Ishikawa (cell line): ENCODE measurements at regions not wholly inside any gene's neighbourhood (a gene's known extent, or its start where the extent isn't known, plus 50 kb on each side); places are given as distances from the start of the nearest gene placed in this dataset.

ENCODE experiments used
- CEBPB ChIP-seq: IDR thresholded peaks from 2 replicates; pipeline ENCODE4 v1.6.1; 2012
- CREB1 ChIP-seq: IDR thresholded peaks from 2 replicates; pipeline ENCODE4 v1.6.1; 2012; ENCODE audit warnings: low read depth
- EGR1 ChIP-seq: IDR thresholded peaks from 2 replicates; pipeline ENCODE4 v1.6.1; 2012
- EP300 ChIP-seq: IDR thresholded peaks from 2 replicates; pipeline ENCODE4 v1.6.1; 2012; ENCODE audit warnings: borderline replicate concordance
- FOXM1 ChIP-seq: IDR thresholded peaks from 2 replicates; pipeline ENCODE4 v1.6.1; 2012; ENCODE audit warnings: low read depth, borderline replicate concordance
- NFIC ChIP-seq: IDR thresholded peaks from 2 replicates; pipeline ENCODE4 v1.6.1; 2012
- RAD21 ChIP-seq: IDR thresholded peaks from 2 replicates; pipeline ENCODE4 v1.6.1; 2012; ENCODE audit warnings: low read depth
- TAF1 ChIP-seq: IDR thresholded peaks from 2 replicates; pipeline ENCODE4 v1.6.1; 2012; ENCODE audit warnings: low read depth, mild to moderate bottlenecking
- TCF12 ChIP-seq: IDR thresholded peaks from 2 replicates; pipeline ENCODE4 v1.6.1; 2012; ENCODE audit warnings: low read depth
- TEAD4 ChIP-seq: IDR thresholded peaks from 2 replicates; pipeline ENCODE4 v1.6.1; 2012
- YY1 ChIP-seq: IDR thresholded peaks from 2 replicates; pipeline ENCODE4 v1.6.1; 2012; ENCODE audit warnings: low read depth
- ZBTB7A ChIP-seq: IDR thresholded peaks from 2 replicates; pipeline ENCODE4 v1.6.1; 2012; ENCODE audit warnings: low read depth
- TF ChIP-seq, protein P1 (sequence below): IDR thresholded peaks from 2 replicates; pipeline ENCODE4 v1.6.1; 2012; ENCODE audit warnings: low read depth, mild to moderate bottlenecking
- TF ChIP-seq, protein P2 (sequence below): IDR thresholded peaks from 2 replicates; pipeline ENCODE4 v1.6.1; 2012
- TF ChIP-seq, protein P3 (sequence below): IDR thresholded peaks from 2 replicates; pipeline ENCODE4 v1.6.1; 2012

DNA sequence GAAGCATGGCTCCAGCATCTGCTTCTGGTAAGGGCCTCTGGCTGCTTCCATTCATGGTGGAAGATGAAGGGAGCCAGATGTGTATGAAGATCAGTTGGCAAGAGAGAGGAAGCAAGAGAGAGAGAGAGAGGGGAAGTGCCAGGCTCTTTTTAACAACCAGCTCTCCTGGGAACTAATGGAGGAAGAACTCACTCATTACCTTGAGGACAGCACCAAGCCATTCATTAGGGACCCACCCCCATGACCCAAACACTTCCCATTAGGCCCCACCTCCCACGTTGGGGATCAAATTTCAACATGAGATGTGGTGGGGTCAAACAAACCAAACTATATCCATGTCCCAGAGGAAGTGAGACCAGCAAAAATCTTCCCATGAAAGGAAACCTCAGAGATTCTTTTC lies 124.8 kb upstream of the SIX2 start:
- no peak for TF ChIP-seq CREB1
- TF ChIP-seq TAF1 = no peak
- TF ChIP-seq, protein P1, sequence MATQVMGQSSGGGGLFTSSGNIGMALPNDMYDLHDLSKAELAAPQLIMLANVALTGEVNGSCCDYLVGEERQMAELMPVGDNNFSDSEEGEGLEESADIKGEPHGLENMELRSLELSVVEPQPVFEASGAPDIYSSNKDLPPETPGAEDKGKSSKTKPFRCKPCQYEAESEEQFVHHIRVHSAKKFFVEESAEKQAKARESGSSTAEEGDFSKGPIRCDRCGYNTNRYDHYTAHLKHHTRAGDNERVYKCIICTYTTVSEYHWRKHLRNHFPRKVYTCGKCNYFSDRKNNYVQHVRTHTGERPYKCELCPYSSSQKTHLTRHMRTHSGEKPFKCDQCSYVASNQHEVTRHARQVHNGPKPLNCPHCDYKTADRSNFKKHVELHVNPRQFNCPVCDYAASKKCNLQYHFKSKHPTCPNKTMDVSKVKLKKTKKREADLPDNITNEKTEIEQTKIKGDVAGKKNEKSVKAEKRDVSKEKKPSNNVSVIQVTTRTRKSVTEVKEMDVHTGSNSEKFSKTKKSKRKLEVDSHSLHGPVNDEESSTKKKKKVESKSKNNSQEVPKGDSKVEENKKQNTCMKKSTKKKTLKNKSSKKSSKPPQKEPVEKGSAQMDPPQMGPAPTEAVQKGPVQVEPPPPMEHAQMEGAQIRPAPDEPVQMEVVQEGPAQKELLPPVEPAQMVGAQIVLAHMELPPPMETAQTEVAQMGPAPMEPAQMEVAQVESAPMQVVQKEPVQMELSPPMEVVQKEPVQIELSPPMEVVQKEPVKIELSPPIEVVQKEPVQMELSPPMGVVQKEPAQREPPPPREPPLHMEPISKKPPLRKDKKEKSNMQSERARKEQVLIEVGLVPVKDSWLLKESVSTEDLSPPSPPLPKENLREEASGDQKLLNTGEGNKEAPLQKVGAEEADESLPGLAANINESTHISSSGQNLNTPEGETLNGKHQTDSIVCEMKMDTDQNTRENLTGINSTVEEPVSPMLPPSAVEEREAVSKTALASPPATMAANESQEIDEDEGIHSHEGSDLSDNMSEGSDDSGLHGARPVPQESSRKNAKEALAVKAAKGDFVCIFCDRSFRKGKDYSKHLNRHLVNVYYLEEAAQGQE = no peak
- TF ChIP-seq CEBPB = no peak
- TF ChIP-seq, protein P2, sequence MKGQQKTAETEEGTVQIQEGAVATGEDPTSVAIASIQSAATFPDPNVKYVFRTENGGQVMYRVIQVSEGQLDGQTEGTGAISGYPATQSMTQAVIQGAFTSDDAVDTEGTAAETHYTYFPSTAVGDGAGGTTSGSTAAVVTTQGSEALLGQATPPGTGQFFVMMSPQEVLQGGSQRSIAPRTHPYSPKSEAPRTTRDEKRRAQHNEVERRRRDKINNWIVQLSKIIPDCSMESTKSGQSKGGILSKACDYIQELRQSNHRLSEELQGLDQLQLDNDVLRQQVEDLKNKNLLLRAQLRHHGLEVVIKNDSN = no peak
- no peak for TF ChIP-seq ZBTB7A
- TF ChIP-seq TCF12 = no peak
- TF ChIP-seq NFIC = no peak
- TF ChIP-seq YY1 = no peak
- TF ChIP-seq EP300 = no peak
- TF ChIP-seq FOXM1 = no peak
- no peak for TF ChIP-seq TEAD4
- TF ChIP-seq, protein P3, sequence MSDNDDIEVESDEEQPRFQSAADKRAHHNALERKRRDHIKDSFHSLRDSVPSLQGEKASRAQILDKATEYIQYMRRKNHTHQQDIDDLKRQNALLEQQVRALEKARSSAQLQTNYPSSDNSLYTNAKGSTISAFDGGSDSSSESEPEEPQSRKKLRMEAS = no peak
- no peak for TF ChIP-seq EGR1
- TF ChIP-seq RAD21 = no peak

DNA sequence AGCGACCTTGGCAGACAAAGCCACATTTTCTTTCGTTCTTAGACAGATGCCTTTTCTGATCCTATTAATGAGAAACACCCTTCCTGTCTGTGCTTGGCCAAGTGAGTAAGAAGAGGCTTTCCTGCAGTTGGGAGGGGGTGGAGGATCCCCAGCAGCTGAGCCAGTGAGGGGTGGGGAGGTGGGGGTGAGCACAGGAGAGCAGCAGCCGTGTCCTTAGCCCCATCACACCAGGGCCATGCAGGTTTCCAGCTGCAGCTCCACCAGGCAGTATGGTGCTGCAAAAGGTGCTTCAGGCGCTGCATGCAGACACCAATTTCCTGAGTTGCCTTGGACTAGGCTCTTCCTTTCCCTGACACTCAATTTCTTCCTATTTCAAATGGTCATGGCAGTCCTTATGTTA lies 123.3 kb upstream of the SIX2 start:
- TF ChIP-seq, protein P3 = no peak
- TF ChIP-seq, protein P1 = no peak
- TF ChIP-seq TCF12 (no peak), FOXM1 (no peak), NFIC (no peak), CREB1 (no peak), TAF1 (no peak)
- TF ChIP-seq, protein P2 = no peak

DNA sequence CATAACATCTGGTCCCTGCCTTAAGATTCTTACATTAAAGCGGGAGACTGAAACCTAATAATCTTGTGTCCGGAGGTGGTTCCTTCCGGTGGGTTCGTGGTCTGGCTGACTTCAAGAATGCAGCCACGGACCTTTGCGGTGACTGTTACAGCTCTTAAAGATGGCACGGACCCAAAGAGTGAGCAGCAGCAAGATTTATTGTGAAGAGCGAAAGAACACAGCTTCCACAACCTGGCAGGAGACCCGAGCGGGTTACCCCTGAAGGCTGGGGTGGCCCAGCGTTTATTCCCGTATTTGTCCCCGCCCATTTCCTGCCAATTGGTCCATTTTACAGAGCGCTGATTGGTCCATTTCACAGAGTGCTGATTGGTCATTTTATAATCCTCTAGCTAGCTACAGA lies 122.3 kb upstream of the SIX2 start:
- no peak for TF ChIP-seq CEBPB
- TF ChIP-seq EP300 = no peak
- no peak for TF ChIP-seq TCF12
- TF ChIP-seq FOXM1 = no peak
- TF ChIP-seq TEAD4 = no peak
- no peak for TF ChIP-seq TAF1
- no peak for TF ChIP-seq RAD21
- TF ChIP-seq, protein P2 = no peak
- TF ChIP-seq, protein P3 = no peak

DNA sequence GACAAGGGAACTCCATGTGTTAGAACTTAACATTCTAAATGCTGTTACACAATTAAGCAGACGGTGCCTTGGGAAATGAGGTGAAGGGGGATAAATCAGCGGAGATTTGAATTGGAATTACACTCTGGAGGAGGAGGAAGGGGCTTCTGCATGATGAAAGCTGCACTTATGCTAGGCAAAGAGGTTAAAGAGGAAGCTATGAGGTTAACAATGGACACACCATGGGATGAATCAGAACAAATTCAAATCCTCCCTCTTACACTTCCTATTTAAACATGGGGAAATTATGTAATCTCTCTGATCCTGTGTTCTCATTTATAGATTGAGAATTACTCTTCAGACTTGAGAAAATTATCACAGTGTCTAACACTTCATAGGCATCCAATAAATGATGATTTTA lies 121.5 kb upstream of the SIX2 start:
- TF ChIP-seq CEBPB (no peak), TEAD4 (no peak)
- TF ChIP-seq, protein P1 = no peak
- TF ChIP-seq, protein P2 = no peak
